GM19324 (cell line): ENCODE measurements at regions not wholly inside any gene's neighbourhood (a gene's known extent, or its start where the extent isn't known, plus 50 kb on each side); places are given as distances from the start of the nearest gene placed in this dataset.

Experiments
- ATAC-seq: cut with Tn5 transposase; IDR thresholded peaks from one replicate; pipeline ENCODE4 v1.9.1; 2021; ENCODE audit warnings: mild to moderate bottlenecking, moderate library complexity; ENCODE audit not compliant: unreplicated experiment, low FRiP score

GRCh38 chr9:38232895-38233294, 159.6 kb upstream of the ALDH1B1 start:
- ATAC-seq = no peak

- no peak for ATAC-seq
Observed at GRCh38 chr9:38229504-38230155, 160.6 kb upstream of the SHB start.

DNA sequence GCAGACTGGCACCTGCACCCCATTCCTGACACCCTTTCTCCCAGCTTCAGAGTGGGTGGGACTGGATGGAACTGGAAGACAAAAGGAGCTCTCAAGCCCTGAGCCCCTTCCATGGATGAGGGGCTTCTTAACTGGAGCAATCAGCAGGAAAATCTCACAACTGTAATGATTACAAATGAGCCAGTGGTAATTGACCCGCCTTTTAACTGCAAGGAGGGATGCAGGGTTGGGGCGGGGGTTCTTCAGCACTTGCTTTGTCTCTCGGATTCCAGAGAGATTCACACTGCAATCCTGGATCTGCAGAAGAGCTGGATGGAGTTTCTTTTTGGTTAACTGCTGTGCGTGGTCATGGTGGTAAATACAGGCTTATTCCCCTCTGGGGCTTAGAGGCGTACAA, 160.1 kb upstream of the SHB start:
- ATAC-seq = no peak

DNA sequence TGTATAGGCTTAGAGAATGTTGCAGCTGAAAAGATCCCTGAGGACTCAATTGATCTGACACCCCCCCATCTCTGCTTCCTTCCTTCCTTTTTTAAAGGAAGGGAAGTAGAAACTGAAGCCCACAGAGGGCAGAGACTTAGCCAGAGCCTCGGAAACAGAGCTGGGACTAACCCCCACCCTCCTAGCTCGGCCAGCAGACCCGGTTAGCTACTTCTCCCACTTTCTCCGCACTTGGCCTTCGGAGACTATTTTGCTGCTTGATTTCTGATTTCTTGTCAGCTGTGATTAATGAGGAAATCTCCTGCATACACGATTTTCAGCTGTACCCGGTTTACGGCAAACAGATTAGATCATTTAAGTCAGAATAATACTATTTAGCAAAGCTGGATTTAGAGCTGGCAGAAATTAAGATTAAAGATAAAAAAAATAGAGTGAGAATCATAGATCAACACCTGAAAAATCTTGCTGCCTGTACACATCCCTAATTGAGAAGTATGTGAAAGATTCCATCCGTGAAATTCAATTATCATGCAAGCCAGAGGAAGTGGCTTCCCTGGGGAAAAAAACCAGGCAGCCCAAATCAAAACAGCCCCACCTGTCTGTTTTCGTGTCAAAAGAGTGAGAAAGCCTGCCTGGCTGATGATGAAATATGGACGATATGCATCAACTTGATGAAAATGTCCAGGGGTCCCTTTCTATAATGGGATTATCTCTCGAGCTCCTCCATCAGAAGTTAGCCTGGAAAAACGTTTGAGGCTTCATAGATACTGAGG, 159.5 kb upstream of the SHB start:
- ATAC-seq = no peak

DNA sequence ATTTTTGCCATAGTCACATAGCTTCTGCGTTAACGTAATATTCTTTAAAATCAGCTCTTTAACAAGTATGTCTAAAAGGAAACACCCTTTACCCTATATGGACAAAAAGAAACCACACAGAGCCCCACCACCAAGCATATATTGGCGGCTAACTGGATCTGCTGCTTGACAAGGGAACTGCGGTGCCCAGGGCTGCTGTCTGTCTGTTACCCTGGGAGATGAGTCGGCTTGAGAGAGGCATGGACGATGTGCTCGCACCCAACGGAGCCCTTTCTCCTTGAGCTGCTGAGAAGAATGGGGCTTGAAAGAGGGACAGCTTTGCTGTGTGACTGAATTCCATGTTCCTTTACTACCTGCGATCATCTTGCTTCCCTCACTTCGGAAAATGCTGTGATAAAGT, 158.6 kb upstream of the SHB start:
- ATAC-seq = no peak

DNA sequence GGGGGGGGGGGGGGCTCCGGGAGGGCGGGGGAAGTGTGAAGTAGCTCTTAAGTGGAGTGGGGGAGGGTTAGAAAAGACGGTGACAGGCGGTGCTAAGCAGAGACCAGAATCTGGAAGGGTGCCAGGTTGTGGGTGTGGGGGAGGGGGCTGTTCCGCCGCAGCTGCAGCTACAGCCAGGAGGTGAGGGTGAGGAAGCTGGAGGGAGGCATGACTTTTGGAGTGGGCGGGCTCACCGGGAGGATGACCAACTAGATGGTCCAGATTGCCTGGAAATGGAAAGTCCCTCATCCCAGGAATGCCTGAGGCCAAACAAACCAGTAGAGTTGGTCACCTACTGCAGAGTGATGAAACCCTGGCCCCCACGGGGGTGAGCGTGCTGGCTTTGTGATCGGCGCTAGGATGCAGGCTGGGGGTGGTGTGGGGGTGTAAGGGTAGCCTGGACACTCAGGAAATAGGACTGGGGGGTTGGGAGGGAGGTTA, 158.1 kb upstream of the SHB start:
- ATAC-seq = no peak

DNA sequence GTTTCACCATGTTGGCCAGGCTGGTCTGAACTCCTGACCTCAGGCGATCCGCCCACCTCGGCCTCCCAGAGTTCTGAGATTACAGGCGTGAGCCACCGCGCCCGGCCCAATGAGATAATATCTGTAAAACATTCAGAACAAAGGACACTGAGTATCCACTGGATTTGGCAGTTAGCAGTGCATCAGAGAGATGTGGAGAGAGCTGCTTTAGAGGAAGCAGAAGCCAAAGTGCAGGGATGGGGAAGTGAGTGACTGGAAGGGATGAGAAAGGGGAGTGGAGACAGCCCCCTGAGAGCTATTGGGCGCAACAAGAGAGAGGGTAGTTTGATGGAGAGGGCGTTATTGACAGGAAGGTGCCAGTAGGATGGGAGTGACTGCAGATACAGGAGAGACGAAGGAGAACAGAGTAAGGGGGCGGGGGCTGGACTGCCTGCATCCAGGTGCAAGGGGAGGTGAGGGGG, 157.5 kb upstream of the SHB start:
- ATAC-seq = no peak

- no peak for ATAC-seq
Observed at GRCh38 chr9:38224941-38225340, 155.9 kb upstream of the SHB start.

DNA sequence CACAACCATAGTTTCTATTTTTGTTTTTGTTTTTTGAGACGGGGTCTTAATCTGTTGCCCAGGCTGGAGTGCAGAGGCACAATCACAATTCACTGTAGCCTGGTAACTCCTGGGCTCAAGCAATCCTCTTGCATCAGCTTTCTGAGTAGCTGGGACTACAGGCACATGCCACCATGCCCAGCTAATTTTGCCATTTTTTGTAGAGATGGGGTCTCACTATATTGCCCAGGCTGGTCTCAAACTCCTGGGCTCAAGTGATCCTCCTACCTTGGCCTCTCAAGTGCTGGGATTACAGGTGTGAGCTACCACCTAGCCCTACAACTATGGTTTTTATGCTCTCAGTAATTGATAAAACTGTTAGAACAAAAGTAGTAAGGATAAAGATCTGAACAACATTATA, 147.5 kb upstream of the SHB start:
- no peak for ATAC-seq

DNA sequence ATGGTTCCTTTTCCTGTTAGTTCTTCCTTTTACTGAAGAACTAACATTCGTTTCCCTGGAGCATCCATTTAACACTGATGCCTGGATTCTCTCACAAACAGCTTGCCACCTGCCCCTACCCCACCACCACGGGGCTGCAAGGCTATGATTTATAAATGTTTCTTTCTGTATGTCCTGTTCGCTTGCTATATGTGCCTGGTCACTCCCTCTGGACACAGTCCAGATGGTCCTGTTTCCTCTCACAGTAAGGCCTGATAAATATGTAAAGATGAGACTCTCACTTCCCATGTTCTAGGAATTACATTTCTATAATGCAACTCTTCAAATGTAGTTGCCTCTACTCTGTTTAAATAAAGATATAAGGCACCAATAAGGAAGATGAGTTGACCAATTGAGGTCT, 146.4 kb upstream of the SHB start:
- ATAC-seq = no peak

- no peak for ATAC-seq
Observed at GRCh38 chr9:38214432-38214831, 145.4 kb upstream of the SHB start.

DNA sequence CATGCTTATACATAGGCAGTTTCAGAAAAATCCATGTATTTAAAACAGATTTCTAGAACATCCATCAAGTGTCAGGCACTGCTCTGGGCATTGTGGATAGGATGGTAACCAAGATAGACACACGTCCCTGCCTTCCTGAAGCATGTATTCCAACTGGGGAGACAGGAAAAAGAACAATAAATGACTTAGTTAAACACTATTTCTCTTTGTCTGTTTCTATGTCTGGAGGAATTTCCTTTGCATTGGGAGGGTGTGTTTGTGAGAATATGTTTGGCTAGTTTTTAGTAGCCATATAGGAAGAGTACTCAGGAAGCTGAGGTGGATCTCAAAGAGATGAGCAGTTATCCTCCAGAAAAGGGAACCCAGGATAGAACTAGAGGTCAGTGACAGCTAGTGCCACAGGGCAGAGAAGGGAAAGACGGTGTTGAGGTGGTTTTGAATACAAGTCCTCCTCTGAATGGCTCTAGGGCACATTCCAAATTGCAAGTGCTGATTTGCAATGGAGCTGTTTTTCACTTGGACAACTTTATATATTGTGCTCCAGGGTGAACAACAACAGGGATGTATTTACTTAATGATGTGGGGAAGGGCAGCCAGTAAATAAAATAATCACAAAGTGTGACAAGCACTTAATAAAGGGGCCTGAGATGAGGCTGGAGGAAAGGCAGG, 144.7 kb upstream of the SHB start:
- no peak for ATAC-seq

DNA sequence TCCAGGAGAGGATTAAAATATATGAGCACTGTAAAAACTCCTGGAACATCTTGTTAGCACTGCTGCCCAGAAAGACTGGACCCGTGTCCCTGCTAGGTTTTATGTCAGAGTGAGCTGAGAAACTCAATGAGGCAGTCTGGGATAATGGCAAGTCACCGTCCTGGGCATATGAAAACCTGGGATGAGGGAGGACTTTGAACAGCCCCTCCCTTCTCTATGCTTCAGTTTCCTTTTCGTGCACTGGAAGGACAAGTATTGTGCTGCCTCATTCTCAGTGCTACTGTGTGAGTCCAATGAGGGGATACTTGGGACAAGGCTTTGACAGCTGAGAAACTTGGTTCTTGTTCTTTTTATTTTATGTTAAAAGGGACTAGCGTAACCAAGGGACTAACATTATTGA, 143.0 kb upstream of the SHB start:
- no peak for ATAC-seq

- no peak for ATAC-seq
Observed at GRCh38 chr9:38211002-38211401, 142.0 kb upstream of the SHB start.

DNA sequence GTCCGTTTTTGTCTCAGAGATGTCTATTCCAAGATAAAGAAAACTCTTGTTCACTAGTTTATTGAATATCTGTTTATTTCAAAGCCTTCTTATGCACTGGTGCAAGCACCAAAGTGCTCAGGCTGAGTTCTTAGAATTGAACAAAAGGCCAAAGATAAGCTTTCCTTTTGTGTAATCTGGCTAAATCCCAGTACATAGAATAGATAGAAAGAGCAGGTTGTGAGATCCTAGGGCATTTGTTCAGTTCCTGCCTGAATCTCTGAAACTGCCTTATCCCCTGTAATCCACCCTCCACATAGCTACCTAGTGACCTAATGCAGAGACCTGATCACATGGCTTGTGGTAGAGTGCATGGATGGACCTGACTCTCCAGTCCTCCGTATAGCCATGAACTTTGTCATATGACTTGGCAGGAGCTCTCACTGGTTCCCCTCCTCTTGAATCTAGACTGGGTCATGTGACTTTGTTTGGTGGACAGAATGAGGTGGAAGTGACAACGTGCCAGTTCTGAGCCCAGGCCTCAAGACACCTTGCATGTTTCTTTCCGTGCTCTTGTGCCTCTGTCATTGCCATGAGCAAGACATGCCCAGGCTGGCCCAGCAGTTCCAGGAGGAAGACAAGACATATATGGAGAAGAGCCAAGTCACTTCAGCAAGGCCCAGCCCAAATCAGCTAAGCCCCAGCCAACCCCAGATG, 139.3 kb upstream of the SHB start:
- ATAC-seq = no peak

- ATAC-seq = no peak
Observed at GRCh38 chr9:38207247-38207778, 138.3 kb upstream of the SHB start.

- ATAC-seq = no peak
Observed at GRCh38 chr9:38205279-38205678, 136.3 kb upstream of the SHB start.

DNA sequence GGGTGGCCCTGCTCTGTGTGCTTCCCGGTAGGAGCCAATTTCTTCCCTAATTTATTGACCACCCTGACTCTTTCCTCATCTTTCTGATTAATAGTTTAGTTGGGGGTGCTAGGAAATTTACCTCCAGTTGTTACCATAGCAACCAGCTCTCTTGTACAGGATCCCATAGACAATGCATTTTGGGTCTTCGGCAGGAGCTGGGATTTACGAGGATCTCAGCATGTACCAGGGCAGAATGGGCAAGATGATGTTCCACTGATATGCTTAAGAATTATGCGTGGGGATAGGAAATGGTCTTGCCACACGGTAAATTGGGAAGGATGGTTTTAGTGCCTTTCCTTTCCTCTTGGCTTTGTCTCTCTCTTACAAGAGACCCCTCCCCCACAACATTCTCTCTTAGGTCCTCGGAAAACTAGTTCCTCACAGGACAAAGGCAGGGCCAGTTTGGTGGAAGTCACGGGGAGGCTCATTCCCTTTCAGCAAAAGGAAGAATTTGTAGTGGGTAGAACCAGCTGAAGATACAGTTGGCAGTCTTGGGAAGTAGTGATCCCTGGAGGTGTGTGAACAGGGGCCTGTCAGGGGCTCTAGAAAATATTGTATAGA, 133.4 kb upstream of the SHB start:
- ATAC-seq = no peak

- ATAC-seq = no peak
Observed at GRCh38 chr9:38201844-38202243, 132.8 kb upstream of the SHB start.

- ATAC-seq = no peak
Observed at GRCh38 chr9:38200431-38200830, 131.4 kb upstream of the SHB start.
